SU-DHL-6 (cell line): ENCODE measurements at regions not wholly inside any gene's neighbourhood (a gene's known extent, or its start where the extent isn't known, plus 50 kb on each side); places are given as distances from the start of the nearest gene placed in this dataset.

Source experiments
- H2AFZ ChIP-seq: fragments of 200-600 bp; sonication (generic); 2 replicates; pipeline ENCODE4 v1.6.1; 2014; ENCODE audit warnings: low read depth, mild to moderate bottlenecking, moderate library complexity, mixed read lengths, antibody characterized with exemption, low read length; ENCODE audit not compliant: severe bottlenecking
- H3F3A ChIP-seq: fragments of 200-600 bp; shearing (Covaris generic); 2 replicates; pipeline ENCODE4 v1.6.0; 2016; ENCODE audit warnings: antibody characterized with exemption, mild to moderate bottlenecking; ENCODE audit not compliant: insufficient read depth
- H3K27ac ChIP-seq: fragments of 200-600 bp; sonication (generic); 2 replicates; pipeline ENCODE4 v1.5.1; 2016; ENCODE audit warnings: low read depth, mild to moderate bottlenecking, low read length, moderate library complexity, mixed read lengths
- H3K27me3 ChIP-seq: fragments of 200-600 bp; sonication (generic), shearing (Covaris generic); 2 replicates; pipeline ENCODE4 v1.6.0; 2014; ENCODE audit warnings: mild to moderate bottlenecking, low read length
- H3K36me3 ChIP-seq: fragments of 200-600 bp; sonication (generic); 2 replicates; pipeline ENCODE4 v1.6.1; 2014; ENCODE audit warnings: mild to moderate bottlenecking, low read length, mixed read lengths
- H3K4me2 ChIP-seq: fragments of 300-600, 200-600 bp; shearing (Covaris generic), sonication (generic); 2 replicates; pipeline ENCODE4 v1.6.0; 2014; ENCODE audit warnings: low read length, low read depth, mild to moderate bottlenecking; ENCODE audit not compliant: poor library complexity, severe bottlenecking
- H3K4me3 ChIP-seq: fragments of 200-600 bp; sonication (generic); 2 replicates; pipeline ENCODE4 v1.5.1; 2014; ENCODE audit warnings: antibody characterized with exemption, low read length, mild to moderate bottlenecking, mixed read lengths; ENCODE audit not compliant: insufficient read depth, poor library complexity, severe bottlenecking
- H3K79me2 ChIP-seq: fragments of 200-600 bp; sonication (generic); 2 replicates; pipeline ENCODE4 v1.6.1; 2014; ENCODE audit warnings: mild to moderate bottlenecking, low read length, moderate library complexity; ENCODE audit not compliant: insufficient read depth
- H3K9ac ChIP-seq: fragments of 200-600 bp; sonication (generic); 2 replicates; pipeline ENCODE4 v1.7.0; 2014; ENCODE audit warnings: mild to moderate bottlenecking, low read length
- H3K9me2 ChIP-seq: fragments of 200-600 bp; sonication (generic); replicated peaks from 2 replicates; pipeline ENCODE4 v1.6.1; 2014; ENCODE audit warnings: low read length; ENCODE audit not compliant: insufficient read depth
- H3K9me3 ChIP-seq: fragments of 200-600 bp; sonication (generic); 2 replicates; pipeline ENCODE4 v1.6.1; 2014; ENCODE audit warnings: low read length, mixed read lengths; ENCODE audit not compliant: insufficient read depth
- H4K20me1 ChIP-seq: fragments of 200-600 bp; sonication (generic); 2 replicates; pipeline ENCODE4 v1.6.1; 2014; ENCODE audit warnings: low read depth, mild to moderate bottlenecking, antibody characterized with exemption, low read length, moderate library complexity, mixed read lengths
- EZH2phosphoT487 ChIP-seq: fragments of 200-600 bp; sonication (generic), shearing (Covaris generic); conservative IDR thresholded peaks from 2 replicates; pipeline ENCODE4 v1.6.1; 2018; ENCODE audit warnings: mild to moderate bottlenecking, antibody characterized with exemption, low read length, moderate library complexity, mixed read lengths
- TF ChIP-seq, protein P1 (sequence below): fragments of 200-600 bp; sonication (generic); IDR thresholded peaks from one replicate; pipeline ENCODE4 v1.5.1; 2017; ENCODE audit warnings: antibody characterized with exemption, mild to moderate bottlenecking, low read length, moderate library complexity; ENCODE audit not compliant: insufficient read depth, poor library complexity, severe bottlenecking

DNA sequence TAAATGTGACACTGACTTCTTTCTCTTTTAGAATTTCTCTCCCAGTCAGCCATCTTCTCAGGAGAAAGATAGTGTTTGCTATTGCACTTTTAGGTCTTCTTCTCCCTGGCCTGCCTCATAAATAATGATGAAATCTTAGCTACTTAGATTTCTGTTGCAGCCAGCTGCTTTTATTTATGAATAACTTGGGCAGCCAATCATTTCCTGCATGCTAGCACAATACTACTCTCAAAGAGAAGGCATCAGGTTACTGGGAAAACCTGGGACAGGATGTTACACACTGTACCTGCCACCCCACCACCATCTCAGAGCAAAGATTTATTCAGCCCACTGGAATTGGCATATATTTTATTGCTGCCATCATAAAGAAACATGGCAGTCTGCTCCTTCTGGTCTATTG, 266.6 kb downstream of the PRELID2 start:
- H2AFZ ChIP-seq: no peak overlapping the region
- H4K20me1 ChIP-seq: no peaks in the 10 kb centered on the region
- H3K9ac ChIP-seq: no peak overlapping the region
- H3K9me3 ChIP-seq: no peaks in the 10 kb centered on the region
- H3K36me3 ChIP-seq: no peaks in the 10 kb centered on the region
- no peak overlapping the region for H3K27ac ChIP-seq
- H3K79me2 ChIP-seq: no peaks in the 10 kb centered on the region
- H3F3A ChIP-seq: no peaks in the 10 kb centered on the region
- no peak overlapping the region for H3K4me3 ChIP-seq
- no peak overlapping the region for H3K4me2 ChIP-seq
- TF ChIP-seq, protein P1, sequence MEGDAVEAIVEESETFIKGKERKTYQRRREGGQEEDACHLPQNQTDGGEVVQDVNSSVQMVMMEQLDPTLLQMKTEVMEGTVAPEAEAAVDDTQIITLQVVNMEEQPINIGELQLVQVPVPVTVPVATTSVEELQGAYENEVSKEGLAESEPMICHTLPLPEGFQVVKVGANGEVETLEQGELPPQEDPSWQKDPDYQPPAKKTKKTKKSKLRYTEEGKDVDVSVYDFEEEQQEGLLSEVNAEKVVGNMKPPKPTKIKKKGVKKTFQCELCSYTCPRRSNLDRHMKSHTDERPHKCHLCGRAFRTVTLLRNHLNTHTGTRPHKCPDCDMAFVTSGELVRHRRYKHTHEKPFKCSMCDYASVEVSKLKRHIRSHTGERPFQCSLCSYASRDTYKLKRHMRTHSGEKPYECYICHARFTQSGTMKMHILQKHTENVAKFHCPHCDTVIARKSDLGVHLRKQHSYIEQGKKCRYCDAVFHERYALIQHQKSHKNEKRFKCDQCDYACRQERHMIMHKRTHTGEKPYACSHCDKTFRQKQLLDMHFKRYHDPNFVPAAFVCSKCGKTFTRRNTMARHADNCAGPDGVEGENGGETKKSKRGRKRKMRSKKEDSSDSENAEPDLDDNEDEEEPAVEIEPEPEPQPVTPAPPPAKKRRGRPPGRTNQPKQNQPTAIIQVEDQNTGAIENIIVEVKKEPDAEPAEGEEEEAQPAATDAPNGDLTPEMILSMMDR: no peak
- TF ChIP-seq EZH2phosphoT487: no peak
- H3K9me2 ChIP-seq: no peaks in the 10 kb centered on the region
- H3K27me3 ChIP-seq: no peaks in the 10 kb centered on the region

DNA sequence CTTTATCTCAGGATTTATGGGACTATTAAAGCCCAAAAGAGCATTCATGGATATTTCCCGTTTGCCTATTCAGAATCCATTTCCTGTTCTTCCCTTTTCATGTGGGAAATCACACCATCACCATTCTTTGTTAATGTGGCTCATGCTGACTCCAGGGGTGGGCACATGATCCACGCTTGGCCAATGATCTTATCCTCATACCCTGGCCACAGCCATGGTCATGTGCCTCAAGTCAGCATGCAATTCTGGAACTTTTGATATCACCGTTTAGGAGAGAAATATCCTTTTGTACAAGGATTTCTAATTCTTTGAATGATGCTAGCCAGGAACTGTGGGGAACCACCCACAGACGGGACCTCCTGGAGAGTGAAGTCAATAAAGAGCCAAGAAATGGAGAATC, 272.2 kb downstream of the PRELID2 start:
- no peaks in the 10 kb centered on the region for H3K9me2 ChIP-seq
- no peaks in the 10 kb centered on the region for H4K20me1 ChIP-seq
- no peak overlapping the region for H3K9ac ChIP-seq
- TF ChIP-seq, protein P1: no peak
- TF ChIP-seq EZH2phosphoT487: no peak
- no peak overlapping the region for H2AFZ ChIP-seq
- H3K27ac ChIP-seq: no peak overlapping the region
- no peak overlapping the region for H3K4me2 ChIP-seq
- no peak overlapping the region for H3K4me3 ChIP-seq
- H3K79me2 ChIP-seq: no peaks in the 10 kb centered on the region
- H3K27me3 ChIP-seq: no peaks in the 10 kb centered on the region
- no peaks in the 10 kb centered on the region for H3K9me3 ChIP-seq
- no peaks in the 10 kb centered on the region for H3F3A ChIP-seq
- H3K36me3 ChIP-seq: no peaks in the 10 kb centered on the region

DNA sequence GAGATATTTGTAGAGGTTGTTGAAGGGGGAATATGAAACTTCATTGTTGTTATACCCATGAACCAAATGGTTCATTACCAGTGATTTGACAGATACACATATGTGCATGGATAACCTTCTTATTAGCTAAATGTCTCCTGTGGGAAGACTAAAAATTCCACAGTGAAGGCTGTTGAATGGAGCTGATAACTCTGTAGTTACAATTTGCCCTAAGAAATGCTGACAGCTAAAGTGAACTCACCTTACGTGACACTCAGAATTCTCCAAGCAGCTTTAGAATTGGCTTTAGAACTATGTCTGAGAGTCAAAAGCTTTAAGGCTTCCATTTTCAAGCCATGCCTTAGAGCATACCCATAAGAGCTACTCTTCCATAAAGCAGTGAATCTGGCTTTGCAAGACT, 276.9 kb downstream of the PRELID2 start:
- H3K9me3 ChIP-seq: no peaks in the 10 kb centered on the region
- H3K4me2 ChIP-seq: no peak overlapping the region
- no peaks in the 10 kb centered on the region for H3K36me3 ChIP-seq
- no peak for TF ChIP-seq EZH2phosphoT487
- TF ChIP-seq, protein P1: no peak
- no peak overlapping the region for H3K27ac ChIP-seq
- H2AFZ ChIP-seq: no peak overlapping the region
- H3F3A ChIP-seq: no peaks in the 10 kb centered on the region
- H3K27me3 ChIP-seq: no peaks in the 10 kb centered on the region
- no peaks in the 10 kb centered on the region for H4K20me1 ChIP-seq
- H3K4me3 ChIP-seq: no peak overlapping the region
- H3K9me2 ChIP-seq: no peaks in the 10 kb centered on the region
- H3K79me2 ChIP-seq: no peaks in the 10 kb centered on the region
- no peak overlapping the region for H3K9ac ChIP-seq

DNA sequence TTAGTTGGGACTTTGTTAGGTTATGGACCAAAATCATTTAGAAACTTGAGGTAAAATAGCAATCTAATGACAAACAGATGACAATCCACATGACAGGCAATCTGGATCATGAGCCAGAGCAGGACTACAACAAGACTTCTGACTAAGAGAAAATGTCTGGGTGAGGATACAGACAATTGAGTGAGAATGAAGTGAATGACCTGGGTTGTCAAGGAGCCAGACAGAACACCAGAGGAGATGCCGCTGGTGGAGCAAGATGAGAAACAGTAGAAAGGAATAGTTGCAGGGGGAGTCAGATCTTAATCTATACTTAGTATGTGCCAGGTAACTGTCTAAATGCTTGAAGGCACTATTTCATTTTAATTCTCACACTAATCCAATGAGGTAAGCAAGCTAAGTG, 277.8 kb downstream of the PRELID2 start:
- no peaks in the 10 kb centered on the region for H4K20me1 ChIP-seq
- no peak overlapping the region for H3K4me2 ChIP-seq
- H3K27me3 ChIP-seq: no peaks in the 10 kb centered on the region
- H3K4me3 ChIP-seq: no peak overlapping the region
- no peak overlapping the region for H3K9ac ChIP-seq
- no peaks in the 10 kb centered on the region for H3F3A ChIP-seq
- H3K27ac ChIP-seq: no peak overlapping the region
- H3K9me2 ChIP-seq: no peaks in the 10 kb centered on the region
- no peaks in the 10 kb centered on the region for H3K36me3 ChIP-seq
- no peak overlapping the region for H2AFZ ChIP-seq
- TF ChIP-seq, protein P1: no peak
- no peak for TF ChIP-seq EZH2phosphoT487
- no peaks in the 10 kb centered on the region for H3K79me2 ChIP-seq
- no peaks in the 10 kb centered on the region for H3K9me3 ChIP-seq
